NCI-H2107 treated with DMSO at 0.1 percent for 48 hours (cell line): ENCODE measurements at regions not wholly inside any gene's neighbourhood (a gene's known extent, or its start where the extent isn't known, plus 50 kb on each side); places are given as distances from the start of the nearest gene placed in this dataset.

Source experiments
- DNase-seq: peaks from one replicate; lab custom pipeline; 2025; ENCODE audit not compliant: unreplicated experiment; lab: John Stamatoyannopoulos, UW

DNA sequence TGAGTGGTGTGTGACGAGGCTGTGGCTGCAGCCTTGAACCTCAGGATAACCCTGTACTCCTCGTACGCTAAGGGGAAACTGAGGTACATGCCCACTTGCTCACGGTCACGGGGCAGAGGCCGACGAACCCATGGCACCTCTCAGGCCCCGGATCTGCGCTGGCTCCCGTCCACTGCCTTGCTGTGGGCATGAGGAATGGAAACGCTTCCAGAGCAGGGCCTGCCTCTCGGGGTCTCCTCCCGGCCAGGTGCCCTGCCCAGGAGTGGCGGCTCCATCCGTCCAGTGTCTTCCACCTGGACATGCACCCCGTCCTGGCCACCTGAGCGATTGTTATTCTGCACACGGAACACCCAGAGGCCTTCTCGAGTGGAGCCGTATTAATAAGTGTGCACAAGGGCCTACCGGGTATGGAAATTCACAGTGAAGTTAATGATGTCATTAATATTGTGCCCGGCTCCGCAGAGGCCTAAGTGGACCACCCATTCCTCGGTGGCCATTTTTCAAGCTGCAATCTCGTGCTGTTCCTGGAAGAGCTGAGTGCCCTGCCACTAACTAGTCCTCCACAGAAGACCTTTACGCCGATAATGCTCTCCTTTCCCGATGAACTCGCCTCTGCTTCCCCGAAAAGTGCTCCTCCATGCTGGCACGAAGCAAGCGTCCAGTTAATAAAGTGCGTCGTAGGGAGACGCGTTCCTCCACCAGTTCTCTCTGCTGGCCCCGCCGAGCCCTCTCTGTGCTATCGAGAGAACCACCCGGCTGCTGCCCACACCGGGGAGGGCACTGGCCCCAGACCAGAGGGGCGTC, 927.9 kb downstream of the BRD1 start:
- no peak for DNase-seq

DNA sequence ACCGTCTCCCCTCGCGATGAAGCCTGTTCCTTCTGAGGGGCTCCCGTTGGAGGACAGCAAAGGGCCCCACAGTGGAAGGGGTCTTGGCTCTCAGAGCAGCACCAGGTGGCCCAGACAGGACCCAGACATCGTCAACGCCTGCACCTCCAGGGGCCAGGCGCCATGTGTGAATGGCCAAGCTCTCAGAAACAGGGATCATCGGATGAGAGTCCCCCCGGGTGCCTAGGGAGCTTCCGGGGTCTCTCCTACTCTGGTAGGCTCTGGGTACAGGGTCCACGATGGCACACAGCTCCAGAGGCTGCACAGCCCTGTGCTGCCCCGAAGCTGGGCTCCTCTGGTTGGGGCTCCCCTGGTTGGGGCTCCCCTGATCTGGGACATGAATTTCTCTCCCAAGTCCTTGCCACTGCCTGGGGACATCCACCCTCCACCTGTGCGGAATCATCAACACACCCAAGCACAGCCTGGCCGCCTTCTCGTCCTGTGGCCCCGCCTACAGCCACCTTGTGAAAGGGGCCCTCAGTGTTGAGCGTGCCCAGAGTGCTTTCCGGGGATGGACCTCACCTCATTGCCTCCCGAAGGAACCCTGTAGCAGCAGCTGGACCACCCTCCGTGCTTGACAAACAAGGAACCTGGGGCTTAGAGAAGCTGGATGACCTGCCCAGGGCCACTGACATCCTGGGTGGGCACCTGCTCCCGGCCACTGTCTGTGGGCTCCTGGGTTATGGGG, 929.0 kb downstream of the BRD1 start:
- no peak for DNase-seq

DNA sequence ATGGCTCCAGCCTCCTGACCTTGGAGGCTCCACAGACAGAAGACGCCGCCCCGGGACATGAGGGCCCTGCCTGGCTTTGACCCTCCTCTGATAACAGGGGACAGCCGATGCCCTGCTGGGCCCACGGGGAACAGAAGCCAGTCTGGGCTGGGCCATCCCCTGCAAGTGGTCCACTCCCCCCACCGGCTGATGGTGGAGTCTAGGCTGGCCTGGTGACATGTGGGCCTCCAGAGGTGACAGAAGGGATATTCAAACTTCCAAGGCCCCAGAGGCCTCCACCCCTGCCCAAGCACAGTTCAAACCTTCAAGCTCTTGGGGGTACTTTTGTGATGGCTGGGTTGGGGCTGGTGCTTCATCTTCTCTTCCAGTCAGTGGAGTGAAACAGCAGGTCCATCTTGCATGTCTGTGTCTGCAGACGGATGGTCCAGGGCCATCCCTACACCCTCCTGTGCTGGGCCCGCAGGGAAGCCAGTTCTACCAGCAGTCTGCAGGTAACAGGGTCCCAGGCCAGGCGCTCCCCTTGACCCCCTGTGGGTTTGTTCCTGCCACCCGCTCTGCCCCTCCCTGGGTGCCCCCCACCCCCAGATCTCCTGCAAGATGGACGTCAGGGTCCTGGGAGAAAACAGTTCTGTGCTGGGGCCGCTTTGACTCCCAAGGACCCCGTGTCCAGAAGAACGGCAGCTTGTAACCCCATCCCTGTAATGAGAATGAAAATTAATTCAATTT, 929.9 kb downstream of the BRD1 start:
- no peak for DNase-seq

DNA sequence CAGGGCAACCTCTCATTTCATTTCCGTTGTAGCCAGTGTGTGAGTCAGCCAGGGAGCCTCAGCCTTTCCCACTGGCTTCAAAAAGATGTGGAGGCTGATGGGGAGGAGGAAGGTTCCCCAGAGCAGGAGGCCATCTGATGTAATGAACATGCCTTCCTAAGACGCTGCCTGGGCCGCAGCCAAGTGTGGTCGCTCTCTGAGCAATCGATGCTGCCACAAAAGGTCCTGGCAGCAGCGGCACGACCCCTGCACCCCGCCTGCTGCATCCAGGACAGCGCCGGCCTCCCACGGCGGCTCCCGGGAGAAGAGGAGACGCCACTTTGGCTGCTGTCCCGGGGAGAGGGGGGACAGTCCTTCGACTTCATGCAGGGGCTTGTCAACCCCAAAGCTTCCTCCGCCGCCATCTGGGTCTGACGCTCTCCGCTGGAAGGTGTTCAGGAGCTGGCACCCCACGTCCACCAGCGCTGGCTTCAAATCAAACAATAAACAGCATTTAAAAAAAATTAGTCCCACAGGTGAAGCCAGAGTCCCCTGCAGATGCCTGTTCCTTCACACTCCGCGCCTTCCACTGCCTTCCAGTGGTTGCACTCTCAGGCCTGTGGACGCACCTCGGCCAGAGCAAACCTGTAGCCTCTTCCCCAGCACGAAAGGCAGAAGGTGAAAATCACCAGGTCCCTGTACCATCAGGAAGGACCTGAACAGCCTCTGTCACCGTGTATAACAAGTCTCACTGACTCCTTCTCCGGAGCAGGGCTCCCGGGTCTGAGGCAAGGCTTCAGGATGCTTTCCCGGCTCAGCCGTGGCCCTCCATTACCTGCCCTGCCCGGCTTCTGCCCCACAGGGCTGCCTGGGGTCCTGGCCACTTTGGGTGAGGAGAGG, 930.7 kb downstream of the BRD1 start:
- no peak for DNase-seq

DNA sequence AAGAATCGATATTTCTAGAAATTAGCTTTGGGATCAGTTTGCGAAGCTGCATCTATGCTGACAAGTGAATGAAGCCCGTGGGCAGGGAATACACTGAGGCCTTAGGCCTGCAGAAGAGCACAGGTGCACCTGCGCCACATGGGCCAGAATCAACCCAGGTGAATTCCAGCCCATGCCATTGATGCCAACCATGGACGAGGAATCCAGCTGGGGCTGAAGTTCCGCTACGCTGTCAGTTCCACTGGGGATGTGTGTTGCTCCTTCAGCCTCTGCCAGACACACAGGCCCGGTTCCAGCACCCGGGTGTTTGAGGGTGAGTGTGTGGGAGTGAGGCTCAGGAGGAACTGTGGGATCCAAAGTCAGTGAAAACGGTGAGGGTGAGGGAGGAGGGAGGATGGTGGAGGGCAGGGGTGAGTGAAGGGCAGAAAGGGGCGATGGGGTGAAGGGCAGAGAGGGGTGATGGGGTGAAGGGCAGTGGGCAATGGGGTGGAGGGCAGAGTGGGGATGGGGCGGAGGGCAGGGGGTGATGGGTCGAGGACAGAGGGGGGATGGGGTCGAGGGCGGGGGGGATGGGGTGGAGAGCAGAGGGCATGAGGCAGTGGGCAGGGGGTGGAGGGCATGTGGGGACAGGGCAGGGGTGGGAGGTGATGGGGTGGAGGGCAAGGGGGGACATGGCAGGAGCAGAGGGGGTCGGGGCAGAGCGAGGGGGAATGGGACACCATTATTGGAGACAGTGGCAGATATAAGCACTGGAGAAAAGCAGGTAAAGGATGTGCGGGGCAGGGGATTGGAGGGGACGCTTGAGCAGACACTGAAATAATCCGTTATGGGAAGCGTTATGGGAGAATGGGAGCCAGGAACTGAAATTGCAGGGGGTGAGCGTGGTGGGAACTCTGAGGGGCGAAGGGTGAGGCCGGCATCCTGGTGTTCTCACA, 931.6 kb downstream of the BRD1 start:
- DNase-seq: no peak

DNA sequence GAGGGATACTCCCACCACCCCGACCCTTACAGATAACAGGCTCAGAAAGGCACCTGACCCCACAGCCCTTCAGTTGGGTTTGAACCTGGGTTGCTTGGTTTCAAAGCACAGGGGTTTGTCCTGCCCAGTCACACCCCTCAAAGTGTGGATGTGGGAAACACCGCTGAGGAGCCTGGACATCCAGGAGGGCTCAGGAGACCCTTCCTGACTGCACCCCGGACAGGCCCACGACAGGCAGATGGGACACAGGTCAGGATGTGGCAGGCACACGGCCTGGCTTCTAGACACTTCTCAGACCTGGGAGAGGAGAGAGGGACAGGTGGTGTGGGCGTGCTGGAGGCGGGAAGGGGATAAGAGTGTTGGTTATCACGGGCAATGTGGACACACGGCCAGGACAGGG, 932.3 kb downstream of the BRD1 start:
- no peak for DNase-seq

DNA sequence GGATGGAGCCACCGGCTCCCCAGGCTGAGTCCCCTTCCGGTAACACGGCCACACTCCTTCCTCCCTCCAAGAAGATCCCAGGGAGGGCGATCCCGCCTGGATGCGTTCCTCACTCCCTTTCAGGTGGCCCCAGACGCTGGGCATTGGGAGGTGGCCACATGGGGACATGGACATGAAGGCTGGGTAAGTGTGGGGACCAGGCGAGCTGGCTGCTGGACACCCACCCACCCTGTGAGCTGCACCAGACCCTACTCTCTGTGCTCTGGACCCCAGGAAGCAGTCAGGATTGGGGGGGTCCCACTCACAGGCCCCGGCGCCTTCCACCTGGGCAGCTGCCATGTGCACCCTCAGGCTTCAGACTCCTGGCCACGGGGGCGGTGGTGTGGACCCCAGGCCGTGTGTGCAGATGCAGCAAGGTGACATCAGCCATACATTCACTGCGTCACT, 932.8 kb downstream of the BRD1 start:
- DNase-seq: no peak

DNA sequence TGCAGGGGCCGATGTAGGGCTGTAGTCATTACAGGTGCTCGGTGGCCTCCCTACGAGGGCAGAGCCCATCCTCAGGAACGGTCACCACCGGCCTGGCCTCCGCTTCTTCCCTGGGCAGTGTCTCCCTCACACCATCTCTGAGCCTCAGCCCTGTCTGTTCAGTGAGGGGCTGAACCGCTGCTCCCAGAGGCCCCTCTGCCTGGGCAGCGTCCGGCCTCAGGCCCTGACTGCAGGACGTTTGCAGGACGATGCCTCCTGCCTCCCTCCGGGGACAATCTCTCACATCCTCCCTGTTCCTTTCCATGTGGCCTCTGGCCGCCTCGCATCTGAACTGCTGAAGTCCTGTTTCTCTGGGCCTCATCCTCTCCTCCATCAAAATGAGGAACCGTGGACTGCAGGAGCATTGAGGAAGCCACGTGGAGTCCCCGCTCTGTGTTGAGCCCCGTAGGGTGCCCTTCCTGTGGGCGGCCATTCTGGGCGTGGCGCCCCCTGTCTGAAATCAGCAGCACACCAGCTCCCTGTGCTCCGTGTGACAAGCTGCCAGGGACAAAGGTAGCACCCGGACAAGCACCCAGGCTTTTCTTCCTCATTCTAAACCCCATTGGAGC, 933.5 kb downstream of the BRD1 start:
- no peak for DNase-seq

DNA sequence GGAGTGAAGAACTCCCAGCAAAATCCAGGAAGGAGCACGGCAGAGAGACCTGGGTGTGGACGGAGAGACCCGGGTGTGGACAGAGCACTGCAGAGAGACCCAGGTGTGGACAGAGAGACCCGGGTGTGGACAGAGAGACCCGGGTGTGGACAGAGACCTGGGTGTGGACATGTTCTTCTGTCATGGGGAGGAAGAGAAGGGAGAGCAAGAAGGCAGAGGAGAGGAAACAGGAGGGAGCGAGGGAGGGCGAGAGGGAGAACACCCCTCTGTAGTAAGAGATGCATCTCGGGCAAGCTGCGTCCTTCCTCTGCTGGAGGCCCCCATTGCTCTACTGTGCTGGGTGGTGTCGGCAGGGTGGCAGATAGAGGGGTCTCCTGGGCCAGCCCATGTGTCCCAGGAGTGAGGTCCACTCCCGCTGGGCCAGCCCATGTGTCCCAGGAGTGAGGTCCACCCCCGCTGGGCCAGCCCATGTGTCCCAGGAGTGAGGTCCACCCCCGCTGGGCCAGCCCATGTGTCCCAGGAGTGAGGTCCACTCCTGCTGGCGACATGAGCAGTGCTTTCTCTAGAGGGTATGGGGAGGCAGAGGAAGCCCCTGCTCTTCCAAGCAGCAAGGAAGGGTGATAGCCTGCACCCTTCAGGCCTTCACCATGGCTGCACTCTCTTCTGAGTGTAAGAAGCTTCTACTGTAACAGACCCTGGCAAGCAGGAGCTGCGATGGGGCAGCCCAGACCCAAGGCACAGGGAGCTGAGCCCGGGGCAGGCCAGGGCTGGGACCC, 934.2 kb downstream of the BRD1 start:
- DNase-seq: no peak

DNA sequence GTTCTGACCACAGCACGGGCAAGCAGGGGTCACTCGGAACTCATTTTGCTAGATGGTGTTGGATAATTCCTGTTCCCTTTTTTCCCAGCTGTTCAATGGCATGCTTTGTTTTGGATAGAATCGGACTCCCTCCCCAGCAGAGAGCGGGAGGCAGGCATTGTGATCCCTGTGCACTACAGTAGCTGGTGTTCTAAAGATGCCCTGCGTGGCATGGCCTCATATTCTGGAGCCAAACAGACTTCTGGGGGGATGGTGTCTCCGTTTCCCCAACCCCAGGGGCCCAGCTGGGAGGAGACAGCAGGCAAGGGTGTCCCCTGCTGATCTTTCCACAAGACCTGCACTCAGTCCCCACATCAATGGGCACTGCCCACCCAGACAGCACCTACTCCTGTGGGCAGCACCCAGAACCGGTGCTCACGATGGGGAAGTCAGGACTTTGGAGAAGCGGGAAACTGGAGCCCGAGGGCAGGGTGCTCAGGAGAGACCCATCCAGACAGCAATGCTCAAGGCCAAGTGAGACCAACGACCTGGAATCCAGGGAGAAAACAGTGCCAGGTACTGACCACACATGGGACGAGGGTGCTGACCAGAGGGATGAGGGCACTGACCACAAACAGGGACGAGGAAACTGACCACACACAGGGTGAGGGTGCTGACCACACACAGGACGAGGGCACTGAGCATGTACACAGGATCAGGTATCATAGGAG, 934.9 kb downstream of the BRD1 start:
- DNase-seq: no peak

DNA sequence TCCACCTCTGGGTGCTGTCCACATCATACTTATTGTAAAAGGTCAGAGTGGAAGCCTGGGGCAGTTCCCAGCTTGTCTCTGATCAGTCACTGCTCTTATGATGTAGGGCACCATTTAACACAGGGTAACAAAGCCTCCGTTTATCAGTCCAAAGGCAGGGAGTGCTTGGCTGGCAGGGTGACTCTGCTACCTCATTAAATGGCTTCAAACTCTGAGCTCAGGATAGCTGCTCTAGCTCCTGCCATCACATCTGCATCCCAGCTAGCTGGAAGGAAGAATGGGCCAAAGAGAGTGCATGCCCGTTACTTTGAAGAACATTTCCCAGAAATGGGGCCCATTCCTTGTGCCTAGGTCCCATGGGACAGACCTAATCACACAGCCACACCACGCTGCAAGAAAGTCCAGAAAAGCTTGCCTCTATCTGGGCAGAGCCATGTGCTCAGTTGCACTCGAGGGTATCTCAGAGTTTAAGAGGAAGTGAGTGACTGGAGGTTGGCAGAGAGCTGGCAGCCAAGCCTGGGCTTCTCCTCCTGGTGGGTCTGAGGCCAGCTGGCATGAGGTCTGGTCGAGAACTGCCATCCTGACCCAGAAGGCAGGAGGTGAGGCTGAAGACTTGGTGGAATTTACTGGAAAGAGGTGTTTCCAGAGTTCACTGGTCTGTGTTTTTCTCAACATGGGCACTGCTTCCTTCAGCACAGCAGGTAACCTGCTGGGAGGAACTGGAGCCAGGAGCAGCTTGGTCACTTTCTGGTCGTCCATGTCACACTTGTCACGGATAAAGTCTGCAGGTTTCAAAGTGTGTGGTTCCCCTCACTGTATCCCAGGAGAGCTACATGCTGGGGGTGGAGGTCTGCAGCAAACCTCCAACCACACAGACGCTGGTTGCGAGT, 935.7 kb downstream of the BRD1 start:
- no peak for DNase-seq

DNA sequence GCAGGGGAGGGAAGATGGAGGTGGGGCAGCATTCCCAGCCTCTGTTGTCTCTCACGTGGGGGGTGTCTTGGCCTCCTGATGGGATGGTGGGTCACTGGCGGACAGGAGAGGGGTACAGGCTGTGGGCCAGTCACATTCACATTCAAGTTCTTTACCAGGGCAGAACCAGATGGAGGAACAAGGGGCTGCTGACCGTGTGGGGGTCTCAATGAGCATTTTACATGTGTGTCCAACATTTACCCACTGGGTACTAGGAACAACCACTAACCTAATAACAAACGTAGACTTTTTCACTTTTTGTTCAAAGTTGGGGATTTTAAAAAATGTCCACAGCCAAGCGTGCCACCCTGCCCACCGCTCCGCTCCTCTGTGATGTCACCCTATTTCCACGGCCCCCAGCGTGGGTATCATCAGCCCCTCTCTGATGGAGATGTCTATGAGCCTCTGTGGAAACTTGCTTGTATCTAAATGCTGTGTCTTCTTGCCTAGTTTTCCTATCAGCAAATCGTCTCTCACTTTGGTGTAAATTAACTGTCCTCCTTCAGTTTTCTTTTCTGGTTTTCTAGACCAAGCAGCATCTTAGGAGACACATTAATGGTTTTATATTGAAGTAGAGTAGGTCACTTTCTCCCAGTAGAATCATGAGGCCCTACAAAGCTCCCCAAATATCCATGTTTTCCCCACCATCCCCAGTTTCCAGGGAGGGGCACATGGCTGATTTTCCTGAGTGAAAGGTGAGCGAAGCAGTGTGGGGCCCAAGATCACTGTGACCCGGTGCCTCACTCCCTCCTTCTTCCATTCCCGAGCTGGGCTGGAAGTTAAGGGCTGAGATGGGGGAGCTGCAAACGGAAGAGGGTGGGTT, 936.7 kb downstream of the BRD1 start:
- no peak for DNase-seq

DNA sequence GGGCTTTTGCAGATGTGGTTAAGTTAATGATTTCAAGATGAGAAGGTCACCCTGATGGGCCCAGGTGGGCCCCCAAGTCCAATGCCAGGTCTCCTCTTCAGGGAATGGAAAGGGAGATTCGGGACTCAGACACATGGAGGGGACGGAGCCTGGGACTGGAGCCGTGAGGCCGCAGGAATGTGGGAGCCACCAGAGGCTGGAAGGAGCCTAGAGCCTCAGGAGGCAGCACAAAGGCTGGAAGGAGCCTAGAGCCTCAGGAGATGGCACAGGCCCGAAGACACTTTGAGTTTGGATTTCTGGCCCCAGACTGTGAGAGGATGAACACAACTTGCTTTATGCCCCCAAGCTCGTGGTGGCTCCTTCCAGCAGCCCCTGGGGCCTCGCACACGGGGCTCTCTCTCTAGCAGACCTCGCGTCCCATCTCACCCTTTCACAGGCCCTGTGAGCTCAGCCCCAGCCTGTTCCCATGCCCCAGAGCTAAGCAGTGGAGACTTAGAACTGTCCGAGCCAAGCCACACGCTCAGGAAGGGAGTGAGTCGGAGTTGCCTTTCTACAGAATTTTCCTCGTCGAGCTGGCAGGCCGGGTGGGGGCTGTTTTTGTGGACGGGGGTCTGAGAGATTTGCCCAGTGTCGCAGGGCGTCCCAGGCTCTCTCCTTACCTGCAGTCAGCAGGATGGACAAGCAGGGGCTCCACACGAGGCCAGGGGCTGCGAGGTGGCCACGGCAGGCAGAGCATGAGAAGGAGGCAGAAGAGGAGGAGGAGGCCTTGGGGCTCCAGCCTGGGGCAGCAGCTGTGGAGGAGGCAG, 937.6 kb downstream of the BRD1 start:
- no peak for DNase-seq

DNA sequence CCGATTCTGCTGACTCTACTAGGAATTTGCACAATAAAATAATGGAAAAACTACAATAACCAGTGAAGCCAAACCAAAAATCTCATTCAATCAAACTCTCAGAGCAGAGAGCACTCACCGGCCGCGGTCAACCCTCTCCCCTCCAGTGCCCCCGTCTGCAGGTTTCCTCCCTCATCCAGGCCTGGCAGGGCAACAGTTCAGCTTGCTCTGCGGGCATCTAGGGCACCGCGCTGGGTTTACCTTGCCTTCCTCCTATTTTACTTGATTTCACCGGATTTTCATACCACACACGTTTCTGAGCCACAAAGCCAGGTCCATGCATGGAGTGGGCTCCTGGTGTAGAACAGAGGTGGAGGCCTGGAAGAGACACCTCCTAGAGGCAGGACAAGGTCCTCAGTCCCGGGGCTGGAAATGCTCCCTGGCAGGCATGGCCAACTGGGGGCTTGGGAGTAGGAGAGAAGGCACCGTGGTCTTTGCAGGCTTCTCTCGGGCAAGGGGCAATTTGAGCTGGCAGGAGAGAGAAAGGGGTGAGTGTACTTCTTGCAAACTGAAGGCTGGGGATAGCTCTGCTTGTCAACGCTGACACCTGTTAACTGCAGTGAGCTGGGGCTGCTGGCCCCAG, 938.4 kb downstream of the BRD1 start:
- DNase-seq: no peak
